BLaER1 (cell line): ENCODE measurements at regions not wholly inside any gene's neighbourhood (a gene's known extent, or its start where the extent isn't known, plus 50 kb on each side); places are given as distances from the start of the nearest gene placed in this dataset.

Source experiments
- H3K27ac ChIP-seq: shearing (Covaris generic); formaldehyde crosslinking; 2 replicates; pipeline ENCODE4 v1.8.1; 2022
- H3K27me3 ChIP-seq: shearing (Covaris generic); formaldehyde crosslinking; 2 replicates; pipeline ENCODE4 v1.8.1; 2022
- H3K36me3 ChIP-seq: shearing (Covaris generic); formaldehyde crosslinking; 2 replicates; pipeline ENCODE4 v1.8.1; 2022
- H3K4me1 ChIP-seq: shearing (Covaris generic); formaldehyde crosslinking; 2 replicates; pipeline ENCODE4 v1.8.1; 2022
- H3K4me2 ChIP-seq: shearing (Covaris generic); formaldehyde crosslinking; 2 replicates; pipeline ENCODE4 v1.8.1; 2022
- H3K4me3 ChIP-seq: shearing (Covaris generic); formaldehyde crosslinking; 2 replicates; pipeline ENCODE4 v1.8.1; 2022
- H3K9ac ChIP-seq: shearing (Covaris generic); formaldehyde crosslinking; 2 replicates; pipeline ENCODE4 v1.8.1; 2022
- H3K9me3 ChIP-seq: shearing (Covaris generic); formaldehyde crosslinking; 2 replicates; pipeline ENCODE4 v1.8.1; 2022
- H4K20me1 ChIP-seq: shearing (Covaris generic); formaldehyde crosslinking; 2 replicates; pipeline ENCODE4 v1.8.1; 2022
- Cebpa-rat ChIP-seq: shearing (Covaris generic); IDR thresholded peaks from 2 replicates; pipeline ENCODE4 v1.8.1; 2022

- TF ChIP-seq Cebpa-rat, result no peak
Observed at GRCh38 chr5:60014331-60014730, 120.8 kb upstream of the PDE4D start.

DNA sequence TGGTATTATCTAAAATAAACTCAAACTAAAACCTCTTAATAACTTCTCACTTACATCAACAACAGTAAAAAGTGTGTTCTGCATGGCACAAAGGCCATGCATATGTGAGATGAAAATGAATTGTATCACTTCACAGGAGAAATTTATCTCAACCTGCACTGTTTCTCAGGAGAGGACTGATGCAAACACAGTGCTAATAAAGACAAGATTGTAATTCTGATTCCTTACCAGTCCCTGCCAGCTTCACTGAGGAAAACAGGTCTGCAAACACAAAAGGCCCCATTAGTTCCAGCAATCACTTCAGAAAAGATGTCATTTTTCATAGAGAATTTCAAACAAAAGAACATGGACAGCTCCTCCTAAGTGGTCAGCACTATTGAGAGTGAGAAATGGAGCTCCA, 117.3 kb upstream of the PDE4D start:
- no peak for TF ChIP-seq Cebpa-rat
- Histone ChIP-seq H3K9ac (no peak overlapping the region), H4K20me1 (no peaks in the 10 kb centered on the region), H3K9me3 (no peaks in the 10 kb centered on the region), H3K4me1 (no peaks in the 10 kb centered on the region), H3K4me3 (no peak overlapping the region), H3K27me3 (no peaks in the 10 kb centered on the region), H3K4me2 (no peak overlapping the region), H3K36me3 (no peaks in the 10 kb centered on the region), H3K27ac (no peak overlapping the region)

More at GRCh38 chr5:60014331-60014730, 120.8 kb upstream of the PDE4D start:
- Histone ChIP-seq H3K9ac (no peak overlapping the region), H3K4me1 (no peaks in the 10 kb centered on the region), H3K4me3 (no peak overlapping the region), H4K20me1 (no peaks in the 10 kb centered on the region), H3K4me2 (no peak overlapping the region), H3K9me3 (peaks cover 7% of the 10 kb centered on the region; the same call in 1 of the 2 replicates), H3K27me3 (no peaks in the 10 kb centered on the region), H3K36me3 (no peaks in the 10 kb centered on the region), H3K27ac (no peak overlapping the region)

DNA sequence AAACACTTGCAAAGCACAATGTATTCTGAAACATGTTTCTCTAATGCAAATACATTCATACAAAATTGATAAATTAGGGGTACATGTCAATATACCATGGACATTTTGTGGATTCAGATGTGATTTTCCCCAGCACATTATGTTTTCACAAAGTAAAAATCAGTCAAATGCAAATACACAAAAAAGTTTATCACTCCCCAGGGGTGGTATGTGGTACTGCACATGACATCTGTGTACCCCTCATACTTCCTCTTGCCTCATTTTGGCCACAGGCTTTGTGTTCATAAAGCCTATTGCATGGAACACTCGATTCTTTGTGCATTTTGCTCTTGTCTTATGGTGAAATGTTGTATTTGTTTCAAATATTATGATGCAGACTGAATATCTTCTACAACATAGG, 116.8 kb upstream of the PDE4D start:
- Histone ChIP-seq H3K9me3 (no peaks in the 10 kb centered on the region), H3K4me2 (no peak overlapping the region), H3K4me1 (no peaks in the 10 kb centered on the region), H3K27me3 (no peaks in the 10 kb centered on the region), H4K20me1 (no peaks in the 10 kb centered on the region), H3K4me3 (no peak overlapping the region), H3K27ac (no peak overlapping the region), H3K36me3 (no peaks in the 10 kb centered on the region), H3K9ac (no peak overlapping the region)
- no peak for TF ChIP-seq Cebpa-rat

- Histone ChIP-seq H3K4me1 (no peaks in the 10 kb centered on the region), H3K27ac (no peak overlapping the region), H3K9ac (no peak overlapping the region), H3K4me3 (no peak overlapping the region), H3K27me3 (no peaks in the 10 kb centered on the region), H4K20me1 (no peaks in the 10 kb centered on the region), H3K36me3 (no peaks in the 10 kb centered on the region), H3K4me2 (no peak overlapping the region), H3K9me3 (peaks cover 8% of the 10 kb centered on the region)
- no peak for TF ChIP-seq Cebpa-rat
Observed at GRCh38 chr5:60007729-60008128, 114.2 kb upstream of the PDE4D start.

- H3K4me3 ChIP-seq, result no peak overlapping the region
- H4K20me1 ChIP-seq, result no peaks in the 10 kb centered on the region
- no peak overlapping the region for H3K27ac ChIP-seq
- H3K36me3 ChIP-seq, result no peaks in the 10 kb centered on the region
- no peak overlapping the region for H3K9ac ChIP-seq
- H3K4me2 ChIP-seq, result no peak overlapping the region
- no peaks in the 10 kb centered on the region for H3K4me1 ChIP-seq
- H3K27me3 ChIP-seq, result no peaks in the 10 kb centered on the region
- peaks cover 8% of the 10 kb centered on the region for H3K9me3 ChIP-seq
- TF ChIP-seq Cebpa-rat, result no peak
Observed at GRCh38 chr5:59999056-59999455, 105.5 kb upstream of the PDE4D start.

DNA sequence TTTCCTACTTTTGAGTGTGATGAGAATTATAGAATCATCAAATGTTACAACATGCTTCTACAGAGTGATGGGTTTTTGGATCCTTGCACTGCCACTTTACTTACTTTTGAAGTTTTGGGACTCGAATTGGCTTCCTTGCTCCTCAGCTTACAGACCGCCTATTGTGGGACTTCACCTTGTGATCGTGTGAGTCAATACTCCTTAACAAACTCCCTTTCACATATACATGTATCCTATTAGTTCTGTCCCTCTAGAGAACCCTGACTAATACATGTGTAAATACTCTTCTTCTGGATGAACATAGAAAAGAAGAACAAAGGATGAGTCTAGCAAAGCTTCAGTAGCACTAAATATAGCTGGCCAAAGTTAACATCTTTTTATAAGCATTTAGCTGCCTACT, 98.7 kb upstream of the PDE4D start:
- no peaks in the 10 kb centered on the region for H3K27me3 ChIP-seq

DNA sequence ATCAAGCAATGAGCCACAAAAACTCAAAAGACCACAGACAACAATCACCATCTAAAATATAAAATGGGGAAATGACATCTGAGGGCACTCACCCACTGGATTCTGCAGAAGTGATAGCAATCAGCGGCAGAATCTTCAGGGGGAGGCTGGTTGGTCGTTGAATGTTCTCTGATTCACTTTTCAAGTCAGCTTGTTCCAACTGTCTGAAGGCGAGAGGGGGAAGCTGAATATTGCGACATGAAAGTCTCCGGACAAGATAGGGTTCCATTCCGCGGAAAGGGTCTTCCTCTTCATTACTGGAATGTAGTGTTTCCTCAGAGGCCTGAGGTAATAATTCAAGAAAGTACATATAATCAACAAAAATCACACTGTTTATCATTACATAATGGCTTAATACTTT, 94.9 kb upstream of the PDE4D start:
- H3K4me3 ChIP-seq, result no peak overlapping the region
- no peak for TF ChIP-seq Cebpa-rat
- no peaks in the 10 kb centered on the region for H3K27me3 ChIP-seq

More for the DNA sequence above, 98.7 kb upstream of the PDE4D start:
- Histone ChIP-seq H3K9me3 (no peaks in the 10 kb centered on the region), H3K4me2 (no peak overlapping the region), H4K20me1 (no peaks in the 10 kb centered on the region), H3K27ac (no peak overlapping the region), H3K36me3 (no peaks in the 10 kb centered on the region), H3K9ac (no peak overlapping the region), H3K4me1 (no peaks in the 10 kb centered on the region), H3K4me3 (no peak overlapping the region)
- no peak for TF ChIP-seq Cebpa-rat

GRCh38 chr5:59976342-59976741, 82.8 kb upstream of the PDE4D start:
- H3K4me3 ChIP-seq, result no peak overlapping the region
- H3K27me3 ChIP-seq, result no peaks in the 10 kb centered on the region
- no peak overlapping the region for H3K27ac ChIP-seq
- no peaks in the 10 kb centered on the region for H3K36me3 ChIP-seq
- TF ChIP-seq Cebpa-rat, result no peak
- H3K9ac ChIP-seq, result no peak overlapping the region
- no peaks in the 10 kb centered on the region for H3K4me1 ChIP-seq
- no peak overlapping the region for H3K4me2 ChIP-seq
- no peaks in the 10 kb centered on the region for H3K9me3 ChIP-seq
- H4K20me1 ChIP-seq, result no peaks in the 10 kb centered on the region

More for the DNA sequence above, 94.9 kb upstream of the PDE4D start:
- Histone ChIP-seq H3K9ac (no peak overlapping the region), H3K36me3 (no peaks in the 10 kb centered on the region), H3K27ac (no peak overlapping the region), H3K4me2 (no peak overlapping the region), H3K4me1 (no peaks in the 10 kb centered on the region), H3K9me3 (no peaks in the 10 kb centered on the region), H4K20me1 (no peaks in the 10 kb centered on the region)

- no peak overlapping the region for H3K4me2 ChIP-seq
- H3K4me1 ChIP-seq, result no peaks in the 10 kb centered on the region
- no peaks in the 10 kb centered on the region for H3K36me3 ChIP-seq
- no peak overlapping the region for H3K27ac ChIP-seq
- H4K20me1 ChIP-seq, result no peaks in the 10 kb centered on the region
- H3K9me3 ChIP-seq, result no peaks in the 10 kb centered on the region
- no peak overlapping the region for H3K4me3 ChIP-seq
- TF ChIP-seq Cebpa-rat, result no peak
- H3K9ac ChIP-seq, result no peak overlapping the region
- no peaks in the 10 kb centered on the region for H3K27me3 ChIP-seq
Observed at GRCh38 chr5:59972043-59972442, 78.5 kb upstream of the PDE4D start.

DNA sequence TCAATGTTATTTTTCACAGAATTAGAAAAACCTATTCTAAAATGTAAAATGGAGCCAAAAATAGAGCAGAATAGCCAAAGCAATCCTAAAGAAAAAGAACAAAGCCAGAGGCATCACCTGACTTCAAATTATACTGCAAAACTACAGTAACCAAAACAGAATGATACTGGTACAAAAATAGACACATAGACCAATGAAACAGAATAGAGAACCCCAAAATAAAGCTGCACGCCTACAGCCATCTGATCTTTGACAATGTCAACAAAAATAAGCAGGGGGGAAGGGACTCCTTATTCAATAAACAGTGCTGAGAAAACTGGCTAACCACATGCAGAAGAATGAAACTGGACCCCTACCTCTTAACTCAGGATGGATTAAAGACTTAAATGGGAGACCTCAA, 65.8 kb upstream of the PDE4D start:
- H3K9me3 ChIP-seq, result no peaks in the 10 kb centered on the region
- H4K20me1 ChIP-seq, result no peaks in the 10 kb centered on the region
- H3K4me2 ChIP-seq, result no peak overlapping the region
- H3K27me3 ChIP-seq, result no peaks in the 10 kb centered on the region
- H3K4me1 ChIP-seq, result no peaks in the 10 kb centered on the region
- no peak overlapping the region for H3K9ac ChIP-seq
- no peak overlapping the region for H3K27ac ChIP-seq
- no peaks in the 10 kb centered on the region for H3K36me3 ChIP-seq
- TF ChIP-seq Cebpa-rat, result no peak
- no peak overlapping the region for H3K4me3 ChIP-seq

DNA sequence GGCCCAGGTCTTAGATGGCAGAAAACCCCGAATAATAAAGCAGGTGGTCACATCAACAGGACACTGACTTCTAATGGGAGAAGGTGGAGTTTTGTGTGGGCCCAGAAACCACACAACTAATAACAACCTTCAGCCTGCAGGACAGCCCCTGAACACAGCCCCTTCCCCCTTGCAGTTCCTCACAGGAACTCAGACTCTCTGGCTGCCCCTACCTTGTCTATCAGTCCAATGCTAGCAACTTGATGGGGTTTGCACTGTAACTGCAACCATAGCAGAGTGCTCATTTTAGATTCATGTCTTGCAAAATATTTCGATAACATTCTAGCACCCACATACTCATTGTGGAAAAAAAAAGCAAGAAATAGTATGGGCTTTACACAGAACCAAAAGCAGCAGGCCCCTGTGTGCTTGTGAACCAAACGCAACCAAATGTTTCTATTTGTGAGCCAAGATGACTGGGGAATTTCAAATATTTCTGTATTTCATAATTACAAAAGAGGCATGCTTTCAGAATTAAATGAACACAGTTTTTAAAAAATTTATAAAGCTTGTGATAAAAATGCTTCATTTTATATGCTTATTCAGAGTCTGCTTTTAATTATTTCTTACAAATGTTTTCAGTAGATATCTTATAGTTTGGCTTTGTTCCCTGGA, 62.7 kb upstream of the PDE4D start:
- H3K36me3 ChIP-seq, result no peaks in the 10 kb centered on the region
- H3K4me3 ChIP-seq, result no peak overlapping the region
- no peak overlapping the region for H3K9ac ChIP-seq
- no peaks in the 10 kb centered on the region for H3K27me3 ChIP-seq
- H3K9me3 ChIP-seq, result no peaks in the 10 kb centered on the region
- H3K4me1 ChIP-seq, result no peaks in the 10 kb centered on the region
- H4K20me1 ChIP-seq, result no peaks in the 10 kb centered on the region
- TF ChIP-seq Cebpa-rat, result no peak
- H3K4me2 ChIP-seq, result no peak overlapping the region
- no peak overlapping the region for H3K27ac ChIP-seq
